BLaER1 (cell line): ENCODE measurements at regions not wholly inside any gene's neighbourhood (a gene's known extent, or its start where the extent isn't known, plus 50 kb on each side); places are given as distances from the start of the nearest gene placed in this dataset.

Experiments
- H3K27ac ChIP-seq: shearing (Covaris generic); formaldehyde crosslinking; 2 replicates; pipeline ENCODE4 v1.8.1; 2022
- H3K27me3 ChIP-seq: shearing (Covaris generic); formaldehyde crosslinking; 2 replicates; pipeline ENCODE4 v1.8.1; 2022
- H3K36me3 ChIP-seq: shearing (Covaris generic); formaldehyde crosslinking; 2 replicates; pipeline ENCODE4 v1.8.1; 2022
- H3K4me1 ChIP-seq: shearing (Covaris generic); formaldehyde crosslinking; 2 replicates; pipeline ENCODE4 v1.8.1; 2022
- H3K4me2 ChIP-seq: shearing (Covaris generic); formaldehyde crosslinking; 2 replicates; pipeline ENCODE4 v1.8.1; 2022
- H3K4me3 ChIP-seq: shearing (Covaris generic); formaldehyde crosslinking; 2 replicates; pipeline ENCODE4 v1.8.1; 2022
- H3K9ac ChIP-seq: shearing (Covaris generic); formaldehyde crosslinking; 2 replicates; pipeline ENCODE4 v1.8.1; 2022
- H3K9me3 ChIP-seq: shearing (Covaris generic); formaldehyde crosslinking; 2 replicates; pipeline ENCODE4 v1.8.1; 2022
- H4K20me1 ChIP-seq: shearing (Covaris generic); formaldehyde crosslinking; 2 replicates; pipeline ENCODE4 v1.8.1; 2022
- Cebpa-rat ChIP-seq: shearing (Covaris generic); IDR thresholded peaks from 2 replicates; pipeline ENCODE4 v1.8.1; 2022

DNA sequence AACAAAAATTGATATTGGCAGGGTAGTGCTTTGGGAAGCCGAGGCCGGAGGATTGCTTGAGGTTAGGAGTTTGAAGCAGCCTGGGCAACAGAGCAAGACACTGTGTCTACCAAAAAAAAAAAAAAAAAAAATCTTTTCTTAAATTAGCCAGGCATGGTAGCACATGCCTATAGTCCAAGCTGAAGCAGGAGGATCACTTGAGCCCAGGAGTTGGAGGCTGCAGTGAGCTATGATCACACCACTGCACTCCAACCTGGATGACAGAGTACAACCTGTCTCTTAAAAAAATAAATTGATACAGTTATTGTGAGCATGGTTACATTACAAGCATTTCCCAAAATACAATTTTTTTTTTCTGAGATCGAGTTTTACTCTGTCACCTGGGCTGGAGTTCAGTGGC is 59.4 kb upstream of the SVIL start:
- Histone ChIP-seq H3K4me2 (no peak overlapping the region), H3K9me3 (peaks cover 9% of the 10 kb centered on the region; the same call in 1 of the 2 replicates), H3K27me3 (no peaks in the 10 kb centered on the region), H3K4me1 (peaks cover 9% of the 10 kb centered on the region), H3K36me3 (no peaks in the 10 kb centered on the region), H3K27ac (no peak overlapping the region), H3K4me3 (no peak overlapping the region), H3K9ac (no peak overlapping the region), H4K20me1 (no peaks in the 10 kb centered on the region)
- TF ChIP-seq Cebpa-rat, result no peak

DNA sequence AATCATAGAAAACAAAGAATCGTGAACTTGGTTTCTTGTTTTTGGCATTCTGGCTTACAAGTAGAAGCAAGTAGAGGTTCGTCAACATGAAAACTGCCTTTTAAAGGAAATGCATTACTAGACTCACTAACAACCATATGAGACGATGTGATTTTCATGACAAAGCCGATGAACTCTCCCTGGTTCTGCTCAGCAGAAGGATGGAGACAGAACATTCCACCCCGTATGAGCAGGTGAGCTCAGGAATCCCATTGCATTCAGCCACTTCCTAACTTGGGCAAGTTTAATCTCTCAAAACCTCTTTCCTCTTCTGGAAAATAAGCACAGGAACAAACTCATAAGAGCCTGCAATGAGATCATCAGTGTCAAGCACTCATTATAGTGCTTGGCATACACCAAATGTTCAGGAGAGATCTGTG is 57.4 kb upstream of the SVIL start:
- Histone ChIP-seq H4K20me1 (no peaks in the 10 kb centered on the region), H3K4me1 (peaks cover 26% of the 10 kb centered on the region), H3K27me3 (no peaks in the 10 kb centered on the region), H3K9ac (no peak overlapping the region), H3K4me3 (no peak overlapping the region), H3K4me2 (no peak overlapping the region), H3K36me3 (no peaks in the 10 kb centered on the region), H3K27ac (no peak overlapping the region), H3K9me3 (peaks cover 9% of the 10 kb centered on the region; the same call in 1 of the 2 replicates)
- no peak for TF ChIP-seq Cebpa-rat

DNA sequence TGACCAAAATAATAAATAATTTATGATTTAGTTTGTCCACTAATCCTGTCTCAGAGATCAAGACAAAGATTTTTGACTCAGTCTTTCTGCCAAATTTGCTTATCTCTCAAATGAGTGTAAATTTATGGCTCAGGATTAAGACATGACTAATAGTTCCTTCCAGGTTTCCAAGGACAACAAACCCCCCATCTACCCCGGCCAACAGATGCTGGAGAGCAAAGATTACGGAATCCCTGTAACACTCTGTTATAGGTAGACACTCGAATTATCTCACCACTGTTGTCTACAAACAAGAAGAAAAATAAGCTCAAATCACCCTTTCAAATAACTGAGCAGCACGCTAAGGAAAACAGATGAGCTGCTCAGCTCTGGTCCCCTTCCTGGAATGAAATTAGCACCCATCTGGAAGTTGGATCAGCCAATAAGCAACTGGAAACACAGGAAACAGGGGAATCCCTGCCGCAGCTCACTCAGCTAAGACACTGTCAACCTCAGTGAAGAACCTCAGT is 56.8 kb upstream of the SVIL start:
- no peak for TF ChIP-seq Cebpa-rat
- H3K9ac ChIP-seq, result no peak overlapping the region
- H3K36me3 ChIP-seq, result no peaks in the 10 kb centered on the region
- H4K20me1 ChIP-seq, result no peaks in the 10 kb centered on the region
- peaks cover 7% of the 10 kb centered on the region; the same call in 1 of the 2 replicates for H3K9me3 ChIP-seq
- no peak overlapping the region for H3K27ac ChIP-seq
- no peaks in the 10 kb centered on the region for H3K27me3 ChIP-seq
- H3K4me2 ChIP-seq, result no peak overlapping the region
- H3K4me3 ChIP-seq, result no peak overlapping the region
- peaks cover 26% of the 10 kb centered on the region for H3K4me1 ChIP-seq

DNA sequence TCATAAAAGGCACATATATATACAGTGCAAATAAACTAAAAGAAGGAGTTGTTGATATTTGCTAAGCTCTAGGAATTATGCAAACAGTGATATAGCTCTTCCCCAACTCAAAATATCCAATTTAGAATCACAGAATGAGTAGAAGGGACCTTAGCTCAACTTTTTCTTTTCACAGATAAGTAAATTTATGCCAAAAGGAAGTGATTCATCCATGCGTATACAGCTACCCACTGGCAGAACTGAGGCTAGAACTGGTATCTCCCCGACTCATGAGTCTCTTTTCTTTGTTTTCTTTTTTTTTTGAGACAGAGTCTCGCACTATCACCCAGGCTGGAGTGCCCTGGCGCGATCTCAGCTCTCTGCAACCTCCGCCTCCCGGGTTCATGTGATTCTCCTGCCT is 54.2 kb upstream of the SVIL start:
- Histone ChIP-seq H3K27ac (no peak overlapping the region), H3K27me3 (no peaks in the 10 kb centered on the region), H3K9me3 (0 out of 2 replicates have a peak, but pooled peaks cover 4% of the 10 kb centered on the region), H3K4me2 (peak overlapping the region; percentile 75), H3K9ac (no peak overlapping the region), H3K4me1 (peaks cover 26% of the 10 kb centered on the region), H3K36me3 (peaks cover 14% of the 10 kb centered on the region), H4K20me1 (no peaks in the 10 kb centered on the region), H3K4me3 (no peak overlapping the region)
- no peak for TF ChIP-seq Cebpa-rat

DNA sequence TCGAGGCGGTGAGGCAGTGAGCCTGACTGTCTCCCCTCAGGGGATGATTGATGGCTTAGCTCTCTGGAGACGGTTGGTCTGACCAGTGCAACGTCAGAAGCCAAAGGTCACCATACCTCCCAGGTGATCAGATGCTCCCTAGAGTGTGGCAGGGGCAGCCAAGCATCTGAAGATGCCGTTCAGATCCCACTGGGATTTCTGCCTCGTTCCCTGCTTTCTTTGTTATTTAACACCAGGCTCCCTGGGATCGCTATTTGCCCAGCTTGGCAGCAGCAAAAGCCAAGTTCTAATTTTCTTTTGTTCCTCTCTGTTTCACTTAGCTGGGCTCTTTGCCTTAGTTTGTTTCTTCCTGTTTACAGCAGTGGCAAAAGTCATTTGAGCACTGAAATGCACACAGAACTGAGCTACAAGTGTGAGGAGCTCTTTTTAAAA is 53.5 kb upstream of the SVIL start:
- H4K20me1 ChIP-seq, result no peaks in the 10 kb centered on the region
- H3K36me3 ChIP-seq, result peaks cover 17% of the 10 kb centered on the region
- 0 out of 2 replicates have a peak, but pooled peaks cover 4% of the 10 kb centered on the region for H3K9me3 ChIP-seq
- no peak overlapping the region; the same call in 1 of the 2 replicates for H3K9ac ChIP-seq
- no peaks in the 10 kb centered on the region for H3K27me3 ChIP-seq
- peaks cover 26% of the 10 kb centered on the region for H3K4me1 ChIP-seq
- H3K4me2 ChIP-seq, result peak overlapping the region; percentile 75
- H3K27ac ChIP-seq, result peak overlapping the region; percentile 8; the same call in 1 of the 2 replicates
- H3K4me3 ChIP-seq, result no peak overlapping the region
- no peak for TF ChIP-seq Cebpa-rat

DNA sequence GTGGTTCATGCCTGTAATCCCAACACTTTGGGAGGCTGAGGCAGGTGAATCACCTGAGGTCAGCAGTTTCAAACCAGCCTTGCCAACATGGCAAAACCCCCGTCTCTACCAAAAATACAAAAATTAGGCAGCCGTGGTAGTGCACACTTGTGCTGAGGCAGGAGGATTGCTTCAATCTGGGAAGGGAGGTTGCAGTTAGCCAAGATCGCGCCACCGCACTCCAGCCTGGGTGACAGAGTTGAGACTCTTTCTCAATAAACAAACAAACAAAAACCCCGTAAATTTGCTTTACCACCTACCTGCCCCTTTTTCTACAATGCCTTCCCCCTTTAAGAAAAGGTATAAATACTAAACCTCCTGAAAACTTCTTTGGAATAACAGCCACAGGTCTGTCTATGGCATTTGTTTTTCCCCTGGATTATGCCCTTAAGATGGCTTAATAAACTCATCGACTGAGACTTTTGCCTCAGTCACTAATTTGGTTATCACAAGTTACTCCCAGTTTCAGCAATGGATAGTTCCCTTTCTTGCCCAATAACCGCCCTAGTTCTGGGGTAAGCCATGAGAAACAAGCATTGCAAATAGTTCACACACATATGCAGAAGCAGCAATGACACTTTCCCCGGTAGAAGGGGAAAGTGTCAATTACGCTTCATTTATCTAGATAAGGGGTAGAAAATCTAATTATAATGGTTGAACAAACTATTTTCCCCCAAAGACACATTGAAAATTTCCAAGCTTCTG is 52.8 kb upstream of the SVIL start:
- TF ChIP-seq Cebpa-rat, result no peak
- no peak overlapping the region for H3K9ac ChIP-seq
- no peaks in the 10 kb centered on the region for H4K20me1 ChIP-seq
- H3K4me1 ChIP-seq, result peaks cover 26% of the 10 kb centered on the region
- H3K4me3 ChIP-seq, result no peak overlapping the region
- peaks cover 23% of the 10 kb centered on the region for H3K36me3 ChIP-seq
- H3K9me3 ChIP-seq, result 0 out of 2 replicates have a peak, but pooled peaks cover 4% of the 10 kb centered on the region
- no peaks in the 10 kb centered on the region for H3K27me3 ChIP-seq
- H3K27ac ChIP-seq, result no peak overlapping the region
- H3K4me2 ChIP-seq, result peak overlapping the region; percentile 75

DNA sequence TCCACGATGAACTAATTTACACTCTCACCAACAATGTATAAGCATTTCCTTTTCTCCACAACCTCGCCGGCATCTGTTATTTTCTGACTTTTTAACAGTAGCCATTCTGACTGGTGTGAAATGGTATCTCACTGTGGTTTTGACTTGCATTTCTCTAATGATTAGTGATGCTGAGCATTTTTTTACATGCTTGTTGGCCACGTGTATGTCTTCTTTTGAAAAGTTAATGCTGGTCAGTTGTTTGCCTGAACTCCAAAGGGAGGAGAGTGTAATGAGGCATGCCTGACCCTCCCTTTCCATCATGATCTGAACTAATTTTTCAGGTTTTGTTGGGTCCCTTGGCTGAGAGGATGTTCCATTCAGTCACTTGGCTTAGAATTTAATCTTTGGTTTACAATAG is 50.7 kb upstream of the SVIL start:
- 0 out of 2 replicates have a peak, but pooled peaks cover 4% of the 10 kb centered on the region for H3K9me3 ChIP-seq
- H3K27me3 ChIP-seq, result no peaks in the 10 kb centered on the region
- H3K9ac ChIP-seq, result no peak overlapping the region
- no peak for TF ChIP-seq Cebpa-rat
- no peak overlapping the region for H3K4me2 ChIP-seq
- no peaks in the 10 kb centered on the region for H4K20me1 ChIP-seq
- no peak overlapping the region for H3K27ac ChIP-seq
- H3K4me1 ChIP-seq, result peaks cover 36% of the 10 kb centered on the region
- H3K4me3 ChIP-seq, result no peak overlapping the region
- H3K36me3 ChIP-seq, result peaks cover 23% of the 10 kb centered on the region
